IPS-20b (cell line): ENCODE measurements at regions not wholly inside any gene's neighbourhood (a gene's known extent, or its start where the extent isn't known, plus 50 kb on each side); places are given as distances from the start of the nearest gene placed in this dataset.

Experiments used
- H3K27ac ChIP-seq: one replicate; pipeline ENCODE4 v1.5.1; 2013; ENCODE audit warnings: low read length
- H3K27me3 ChIP-seq: 2 replicates; pipeline ENCODE4 v1.6.1; 2013; ENCODE audit warnings: mild to moderate bottlenecking, low read length, inconsistent platforms; ENCODE audit not compliant: insufficient read depth
- H3K36me3 ChIP-seq: 2 replicates; pipeline ENCODE4 v1.6.1; 2013; ENCODE audit warnings: low read depth, mild to moderate bottlenecking, inconsistent platforms, low read length, moderate library complexity; ENCODE audit not compliant: insufficient read depth
- H3K4me1 ChIP-seq: 2 replicates; pipeline ENCODE4 v1.6.1; 2013; ENCODE audit warnings: mild to moderate bottlenecking, control low read depth, inconsistent platforms, low read length, moderate library complexity; ENCODE audit not compliant: insufficient read depth
- H3K4me3 ChIP-seq: 2 replicates; pipeline ENCODE4 v1.5.1; 2013; ENCODE audit warnings: mild to moderate bottlenecking, low read length, inconsistent platforms
- H3K9ac ChIP-seq: 2 replicates; pipeline ENCODE4 v1.6.1; 2013; ENCODE audit warnings: low read depth, mild to moderate bottlenecking, inconsistent platforms, low read length, moderate library complexity
- H3K9me3 ChIP-seq: 2 replicates; pipeline ENCODE4 v1.6.1; 2013; ENCODE audit warnings: mild to moderate bottlenecking, low read depth, low read length, inconsistent platforms; ENCODE audit not compliant: insufficient read depth

- Histone ChIP-seq H3K27ac (no peak overlapping the region), H3K9ac (no peak overlapping the region), H3K4me3 (no peak overlapping the region), H3K9me3 (no peaks in the 10 kb centered on the region), H3K27me3 (no peaks in the 10 kb centered on the region), H3K4me1 (no peaks in the 10 kb centered on the region), H3K36me3 (no peaks in the 10 kb centered on the region)
These were observed 113.2 kb downstream of the HERPUD2 start for GRCh38 chr7:35581605-35582210.

GRCh38 chr7:35576031-35576573 lies 118.8 kb downstream of the HERPUD2 start:
- no peaks in the 10 kb centered on the region for H3K9me3 ChIP-seq
- no peak overlapping the region for H3K27ac ChIP-seq
- no peak overlapping the region for H3K9ac ChIP-seq
- no peak overlapping the region for H3K4me3 ChIP-seq
- H3K4me1 ChIP-seq, result no peaks in the 10 kb centered on the region
- H3K36me3 ChIP-seq, result no peaks in the 10 kb centered on the region
- no peaks in the 10 kb centered on the region for H3K27me3 ChIP-seq

- Histone ChIP-seq H3K4me1 (no peaks in the 10 kb centered on the region), H3K36me3 (no peaks in the 10 kb centered on the region), H3K27me3 (no peaks in the 10 kb centered on the region), H3K9me3 (no peaks in the 10 kb centered on the region), H3K4me3 (no peak overlapping the region), H3K9ac (no peak overlapping the region), H3K27ac (no peak overlapping the region)
These were observed 123.2 kb downstream of the HERPUD2 start for GRCh38 chr7:35571611-35572240.

GRCh38 chr7:35570937-35571336 lies 124.0 kb downstream of the HERPUD2 start:
- Histone ChIP-seq H3K4me3 (no peak overlapping the region), H3K27me3 (no peaks in the 10 kb centered on the region), H3K36me3 (no peaks in the 10 kb centered on the region), H3K4me1 (no peaks in the 10 kb centered on the region), H3K9me3 (no peaks in the 10 kb centered on the region), H3K9ac (no peak overlapping the region), H3K27ac (no peak overlapping the region)

- Histone ChIP-seq H3K27me3 (no peaks in the 10 kb centered on the region), H3K9ac (no peak overlapping the region), H3K4me1 (no peaks in the 10 kb centered on the region), H3K27ac (no peak overlapping the region), H3K9me3 (no peaks in the 10 kb centered on the region; the same call in 1 of the 2 replicates), H3K4me3 (no peak overlapping the region), H3K36me3 (no peaks in the 10 kb centered on the region)
These were observed 129.0 kb downstream of the HERPUD2 start for GRCh38 chr7:35565927-35566326.

- Histone ChIP-seq H3K9ac (no peak overlapping the region), H3K4me1 (no peaks in the 10 kb centered on the region), H3K4me3 (no peak overlapping the region), H3K9me3 (no peaks in the 10 kb centered on the region; the same call in 1 of the 2 replicates), H3K27me3 (no peaks in the 10 kb centered on the region), H3K36me3 (no peaks in the 10 kb centered on the region), H3K27ac (no peak overlapping the region)
These were observed 136.1 kb downstream of the HERPUD2 start for GRCh38 chr7:35558841-35559240.

- Histone ChIP-seq H3K9ac (no peak overlapping the region), H3K4me3 (no peak overlapping the region), H3K27ac (no peak overlapping the region), H3K27me3 (no peaks in the 10 kb centered on the region), H3K36me3 (no peaks in the 10 kb centered on the region), H3K9me3 (no peaks in the 10 kb centered on the region), H3K4me1 (no peaks in the 10 kb centered on the region)
These were observed 138.1 kb downstream of the HERPUD2 start for GRCh38 chr7:35556515-35557471.

- Histone ChIP-seq H3K36me3 (no peaks in the 10 kb centered on the region), H3K4me3 (no peak overlapping the region), H3K27me3 (no peaks in the 10 kb centered on the region), H3K9me3 (no peaks in the 10 kb centered on the region), H3K27ac (no peak overlapping the region), H3K9ac (no peak overlapping the region), H3K4me1 (no peaks in the 10 kb centered on the region)
These were observed 139.0 kb downstream of the HERPUD2 start for GRCh38 chr7:35555934-35556333.

GRCh38 chr7:35555386-35555785 lies 139.5 kb downstream of the HERPUD2 start:
- Histone ChIP-seq H3K36me3 (no peaks in the 10 kb centered on the region), H3K4me3 (no peak overlapping the region), H3K4me1 (no peaks in the 10 kb centered on the region), H3K9ac (no peak overlapping the region), H3K9me3 (no peaks in the 10 kb centered on the region), H3K27ac (no peak overlapping the region), H3K27me3 (no peaks in the 10 kb centered on the region)

- H3K4me3 ChIP-seq, result no peak overlapping the region
- H3K9me3 ChIP-seq, result no peaks in the 10 kb centered on the region
- no peaks in the 10 kb centered on the region for H3K36me3 ChIP-seq
- no peaks in the 10 kb centered on the region for H3K27me3 ChIP-seq
- no peak overlapping the region for H3K9ac ChIP-seq
- no peaks in the 10 kb centered on the region for H3K4me1 ChIP-seq
- no peak overlapping the region for H3K27ac ChIP-seq
These were observed 141.4 kb downstream of the HERPUD2 start for GRCh38 chr7:35553519-35553918.

GRCh38 chr7:35552691-35553090 lies 142.2 kb downstream of the HERPUD2 start:
- Histone ChIP-seq H3K36me3 (no peaks in the 10 kb centered on the region), H3K9me3 (no peaks in the 10 kb centered on the region), H3K4me1 (no peaks in the 10 kb centered on the region), H3K27ac (no peak overlapping the region), H3K27me3 (no peaks in the 10 kb centered on the region), H3K9ac (no peak overlapping the region), H3K4me3 (no peak overlapping the region)
